Choroid plexus epithelial cell (primary cell): ENCODE measurements at regions not wholly inside any gene's neighbourhood (a gene's known extent, or its start where the extent isn't known, plus 50 kb on each side); places are given as distances from the start of the nearest gene placed in this dataset.

Experiments
- DNase-seq: peaks from one replicate; pipeline ENCODE4 v3.0.0-alpha.2; 2010; ENCODE audit warnings: low read depth
- H3K4me3 ChIP-seq: 2 replicates; pipeline ENCODE4 v1.5.1; 2011; ENCODE audit warnings: low read depth, mild to moderate bottlenecking, control low read depth, low read length, moderate library complexity
- CTCF ChIP-seq: conservative IDR thresholded peaks from 2 replicates; pipeline ENCODE4 v1.5.1; 2011; ENCODE audit warnings: low read depth, mild to moderate bottlenecking, control low read depth, inconsistent platforms, low read length, moderate library complexity

- TF ChIP-seq CTCF = no peak
- no peak overlapping the region for H3K4me3 ChIP-seq
- no peak for DNase-seq
Observed at GRCh38 chrX:5388087-5388486, 840.6 kb downstream of the NLGN4X start.

- DNase-seq = no peak
- H3K4me3 ChIP-seq = no peak overlapping the region
- TF ChIP-seq CTCF = no peak
Observed at GRCh38 chrX:5380426-5380825, 848.2 kb downstream of the NLGN4X start.

GRCh38 chrX:5341902-5342301, 886.8 kb downstream of the NLGN4X start:
- no peak for TF ChIP-seq CTCF
- no peak overlapping the region for H3K4me3 ChIP-seq
- no peak for DNase-seq

- DNase-seq = no peak
- H3K4me3 ChIP-seq = no peak overlapping the region
- no peak for TF ChIP-seq CTCF
Observed at GRCh38 chrX:5337160-5337559, 891.5 kb downstream of the NLGN4X start.

- no peak for DNase-seq
- TF ChIP-seq CTCF = no peak
- no peak overlapping the region for H3K4me3 ChIP-seq
Observed at GRCh38 chrX:5324546-5324945, 904.1 kb downstream of the NLGN4X start.

GRCh38 chrX:5314148-5314547, 914.5 kb downstream of the NLGN4X start:
- no peak for TF ChIP-seq CTCF

GRCh38 chrX:5307416-5307815, 921.3 kb downstream of the NLGN4X start:
- no peak overlapping the region for H3K4me3 ChIP-seq
- no peak for DNase-seq
- no peak for TF ChIP-seq CTCF

More at GRCh38 chrX:5314148-5314547, 914.5 kb downstream of the NLGN4X start:
- no peak for DNase-seq
- H3K4me3 ChIP-seq = no peak overlapping the region
